ENCODE measurements at regions not wholly inside any gene's neighbourhood (a gene's known extent, or its start where the extent isn't known, plus 50 kb on each side); places are given as distances from the start of the nearest gene placed in this dataset.
A peak's percentile ranks its signal among the peaks of the same experiment; 100 is the strongest.

- Mint-ChIP-seq H3K4me3 (no peak overlapping the region), H3K27ac (no peak overlapping the region), H3K9me3 (no peaks in the 10 kb centered on the region), H3K27me3 (no peaks in the 10 kb centered on the region), H3K36me3 (ENCODE audit: low read depth) (no peaks in the 10 kb centered on the region), H3K4me1 (peaks cover 8% of the 10 kb centered on the region)
- ATAC-seq (no peak), DNase-seq (no peak)
Measured at GRCh38 chr11:10641912-10642697, 51.5 kb downstream of the IRAG1 start.

GRCh38 chr11:10641177-10641911 is 52.2 kb downstream of the IRAG1 start:
- Mint-ChIP-seq H3K27me3 (no peaks in the 10 kb centered on the region), H3K4me1 (peaks cover 8% of the 10 kb centered on the region), H3K9me3 (no peaks in the 10 kb centered on the region), H3K27ac (no peak overlapping the region), H3K4me3 (no peak overlapping the region), H3K36me3 (ENCODE audit: low read depth) (no peaks in the 10 kb centered on the region)
- ATAC-seq, result no peak
- no peak for DNase-seq

GRCh38 chr11:10640308-10640707 is 53.2 kb downstream of the IRAG1 start:
- ATAC-seq (no peak), DNase-seq (no peak)
- H3K4me3 Mint-ChIP-seq, result no peak overlapping the region
- no peaks in the 10 kb centered on the region for H3K36me3 Mint-ChIP-seq (ENCODE audit: low read depth)
- no peak overlapping the region for H3K27ac Mint-ChIP-seq
- no peaks in the 10 kb centered on the region for H3K27me3 Mint-ChIP-seq
- H3K4me1 Mint-ChIP-seq, result peaks cover 8% of the 10 kb centered on the region
- no peaks in the 10 kb centered on the region for H3K9me3 Mint-ChIP-seq

- no peaks in the 10 kb centered on the region for H3K9me3 Mint-ChIP-seq
- DNase-seq, result no peak
- H3K4me3 Mint-ChIP-seq, result no peak overlapping the region
- H3K4me1 Mint-ChIP-seq, result peaks cover 10% of the 10 kb centered on the region
- H3K36me3 Mint-ChIP-seq (ENCODE audit: low read depth), result no peaks in the 10 kb centered on the region
- H3K27me3 Mint-ChIP-seq, result no peaks in the 10 kb centered on the region
- H3K27ac Mint-ChIP-seq, result no peak overlapping the region
- no peak for ATAC-seq
Measured at GRCh38 chr11:10639350-10639749, 54.2 kb downstream of the IRAG1 start.

- no peaks in the 10 kb centered on the region for H3K27me3 Mint-ChIP-seq
- H3K27ac Mint-ChIP-seq, result no peak overlapping the region
- H3K4me3 Mint-ChIP-seq, result no peak overlapping the region
- H3K4me1 Mint-ChIP-seq, result peaks cover 11% of the 10 kb centered on the region
- no peaks in the 10 kb centered on the region for H3K36me3 Mint-ChIP-seq (ENCODE audit: low read depth)
- ATAC-seq (no peak), DNase-seq (no peak)
- no peaks in the 10 kb centered on the region for H3K9me3 Mint-ChIP-seq
Measured at GRCh38 chr11:10638316-10638925, 55.1 kb downstream of the IRAG1 start.

- Mint-ChIP-seq H3K27me3 (no peaks in the 10 kb centered on the region), H3K36me3 (ENCODE audit: low read depth) (no peaks in the 10 kb centered on the region), H3K4me1 (peaks cover 12% of the 10 kb centered on the region), H3K27ac (no peak overlapping the region), H3K9me3 (no peaks in the 10 kb centered on the region), H3K4me3 (no peak overlapping the region)
- DNase-seq (no peak), ATAC-seq (no peak)
Measured at GRCh38 chr11:10637731-10638151, 55.8 kb downstream of the IRAG1 start.

- Mint-ChIP-seq H3K9me3 (no peaks in the 10 kb centered on the region), H3K4me3 (no peak overlapping the region), H3K4me1 (peaks cover 12% of the 10 kb centered on the region), H3K36me3 (ENCODE audit: low read depth) (no peaks in the 10 kb centered on the region), H3K27ac (no peak overlapping the region), H3K27me3 (no peaks in the 10 kb centered on the region)
- DNase-seq (no peak), ATAC-seq (peak; percentile 58)
Measured at GRCh38 chr11:10634407-10634806, 59.1 kb downstream of the IRAG1 start.

GRCh38 chr11:10633261-10633660 is 60.3 kb downstream of the IRAG1 start:
- Mint-ChIP-seq H3K4me3 (no peak overlapping the region), H3K36me3 (ENCODE audit: low read depth) (no peaks in the 10 kb centered on the region), H3K27ac (no peak overlapping the region), H3K9me3 (no peaks in the 10 kb centered on the region), H3K4me1 (peaks cover 14% of the 10 kb centered on the region), H3K27me3 (no peaks in the 10 kb centered on the region)
- no peak for ATAC-seq
- DNase-seq, result no peak

- H3K4me3 Mint-ChIP-seq, result no peak overlapping the region
- H3K4me1 Mint-ChIP-seq, result peaks cover 14% of the 10 kb centered on the region
- H3K9me3 Mint-ChIP-seq, result no peaks in the 10 kb centered on the region
- no peaks in the 10 kb centered on the region for H3K27me3 Mint-ChIP-seq
- DNase-seq, result no peak
- peak overlapping the region; percentile 4 for H3K27ac Mint-ChIP-seq
- no peaks in the 10 kb centered on the region for H3K36me3 Mint-ChIP-seq (ENCODE audit: low read depth)
- peak; percentile 63 for ATAC-seq
Measured at GRCh38 chr11:10632483-10632882, 61.1 kb downstream of the IRAG1 start.

- Mint-ChIP-seq H3K27ac (no peak overlapping the region), H3K36me3 (ENCODE audit: low read depth) (no peaks in the 10 kb centered on the region), H3K4me3 (no peak overlapping the region), H3K9me3 (no peaks in the 10 kb centered on the region), H3K27me3 (no peaks in the 10 kb centered on the region), H3K4me1 (peaks cover 14% of the 10 kb centered on the region)
- DNase-seq (no peak), ATAC-seq (no peak)
Measured at GRCh38 chr11:10631761-10632160, 61.8 kb downstream of the IRAG1 start.

- H3K4me3 Mint-ChIP-seq, result no peak overlapping the region
- ATAC-seq, result no peak
- H3K4me1 Mint-ChIP-seq, result peaks cover 14% of the 10 kb centered on the region
Measured at GRCh38 chr11:10629411-10630002, 61.0 kb upstream of the LYVE1 start.

GRCh38 chr11:10628508-10629236 is 60.2 kb upstream of the LYVE1 start:
- no peak overlapping the region for H3K4me3 Mint-ChIP-seq
- no peaks in the 10 kb centered on the region for H3K27me3 Mint-ChIP-seq
- no peak for DNase-seq
- H3K27ac Mint-ChIP-seq, result no peak overlapping the region
- H3K9me3 Mint-ChIP-seq, result no peaks in the 10 kb centered on the region
- peaks cover 17% of the 10 kb centered on the region for H3K4me1 Mint-ChIP-seq
- no peak for ATAC-seq
- no peaks in the 10 kb centered on the region for H3K36me3 Mint-ChIP-seq (ENCODE audit: low read depth)

More at GRCh38 chr11:10629411-10630002, 61.0 kb upstream of the LYVE1 start:
- no peak for DNase-seq
- H3K9me3 Mint-ChIP-seq, result no peaks in the 10 kb centered on the region
- no peaks in the 10 kb centered on the region for H3K27me3 Mint-ChIP-seq
- no peaks in the 10 kb centered on the region for H3K36me3 Mint-ChIP-seq (ENCODE audit: low read depth)
- no peak overlapping the region for H3K27ac Mint-ChIP-seq

GRCh38 chr11:10627816-10628215 is 59.4 kb upstream of the LYVE1 start:
- H3K4me1 Mint-ChIP-seq, result peaks cover 25% of the 10 kb centered on the region
- H3K27ac Mint-ChIP-seq, result no peak overlapping the region
- H3K36me3 Mint-ChIP-seq (ENCODE audit: low read depth), result no peaks in the 10 kb centered on the region
- ATAC-seq (no peak), DNase-seq (no peak)
- H3K27me3 Mint-ChIP-seq, result no peaks in the 10 kb centered on the region
- no peaks in the 10 kb centered on the region for H3K9me3 Mint-ChIP-seq
- H3K4me3 Mint-ChIP-seq, result no peak overlapping the region

GRCh38 chr11:10627291-10627690 is 58.8 kb upstream of the LYVE1 start:
- Mint-ChIP-seq H3K9me3 (no peaks in the 10 kb centered on the region), H3K36me3 (ENCODE audit: low read depth) (no peaks in the 10 kb centered on the region), H3K4me1 (peaks cover 21% of the 10 kb centered on the region), H3K4me3 (no peak overlapping the region), H3K27ac (no peak overlapping the region), H3K27me3 (no peaks in the 10 kb centered on the region)
- no peak for ATAC-seq
- DNase-seq, result no peak
